Endodermal cell (in vitro differentiated cells): ENCODE measurements at regions not wholly inside any gene's neighbourhood (a gene's known extent, or its start where the extent isn't known, plus 50 kb on each side); places are given as distances from the start of the nearest gene placed in this dataset.

ENCODE experiments used
- DNase-seq: peaks from one replicate; pipeline ENCODE4 v3.0.0-alpha.2; 2017
- H3K27ac ChIP-seq: 2 replicates; pipeline ENCODE4 v1.5.1; 2013; ENCODE audit warnings: mild to moderate bottlenecking, low read depth, low read length, moderate library complexity
- H3K27me3 ChIP-seq: 2 replicates; pipeline ENCODE4 v1.6.1; 2013; ENCODE audit warnings: mild to moderate bottlenecking, low read length, moderate library complexity; ENCODE audit not compliant: insufficient read depth, control insufficient read depth, poor library complexity, severe bottlenecking
- H3K36me3 ChIP-seq: 2 replicates; pipeline ENCODE4 v1.7.0; 2013; ENCODE audit warnings: mild to moderate bottlenecking, low read length, moderate library complexity; ENCODE audit not compliant: control insufficient read depth, insufficient read depth
- H3K4me1 ChIP-seq: one replicate; pipeline ENCODE4 v1.7.0; 2013; ENCODE audit warnings: low read length; ENCODE audit not compliant: control insufficient read depth, insufficient read depth
- H3K4me3 ChIP-seq: 2 replicates; pipeline ENCODE4 v1.5.1; 2013; ENCODE audit warnings: mild to moderate bottlenecking, low read length, moderate library complexity
- H3K9ac ChIP-seq: 2 replicates; pipeline ENCODE4 v1.6.1; 2013; ENCODE audit warnings: mild to moderate bottlenecking, low read length, moderate library complexity; ENCODE audit not compliant: poor library complexity, severe bottlenecking; ENCODE audit errors: extremely low read depth
- H3K9me3 ChIP-seq: 2 replicates; pipeline ENCODE4 v1.6.1; 2013; ENCODE audit warnings: mild to moderate bottlenecking, low read length, moderate library complexity; ENCODE audit not compliant: control insufficient read depth
- H3K27ac Mint-ChIP-seq: 2 replicates; pipeline ENCODE4 v1.8.0; 2020; ENCODE audit warnings: mixed read lengths
- H3K27me3 Mint-ChIP-seq: 2 replicates; pipeline ENCODE4 v1.8.0; 2021; ENCODE audit warnings: mild to moderate bottlenecking, mixed read lengths; ENCODE audit not compliant: insufficient read depth
- H3K36me3 Mint-ChIP-seq: 2 replicates; pipeline ENCODE4 v1.8.0; 2020; ENCODE audit warnings: low read depth, mixed read lengths
- H3K4me1 Mint-ChIP-seq: 2 replicates; pipeline ENCODE4 v1.8.0; 2020; ENCODE audit warnings: mixed read lengths
- H3K4me3 Mint-ChIP-seq: 2 replicates; pipeline ENCODE4 v1.8.0; 2020; ENCODE audit warnings: mild to moderate bottlenecking, moderate library complexity, mixed read lengths
- H3K9me3 Mint-ChIP-seq: 2 replicates; pipeline ENCODE4 v1.8.0; 2020; ENCODE audit warnings: mild to moderate bottlenecking, mixed read lengths
- WGBS, 2 experiments: methylation state at CpG; one replicate each; pipeline versions ENCODE4 v1.1.5 to v1.1.7; 2013; ENCODE audit warnings: missing lambda C conversion rate in 2 of 2, mixed read lengths in 1 of 2; ENCODE audit not compliant: insufficient coverage in 1 of 2, insufficient read length in 1 of 2; 5-methylcytosine and 5-hydroxymethylcytosine counted together
- TF ChIP-seq, protein P1 (sequence below): fragments of 200-600 bp; sonication (generic); conservative IDR thresholded peaks from 2 replicates; pipeline ENCODE4 v1.5.0; 2021; ENCODE audit warnings: antibody characterized with exemption, mild to moderate bottlenecking

DNA sequence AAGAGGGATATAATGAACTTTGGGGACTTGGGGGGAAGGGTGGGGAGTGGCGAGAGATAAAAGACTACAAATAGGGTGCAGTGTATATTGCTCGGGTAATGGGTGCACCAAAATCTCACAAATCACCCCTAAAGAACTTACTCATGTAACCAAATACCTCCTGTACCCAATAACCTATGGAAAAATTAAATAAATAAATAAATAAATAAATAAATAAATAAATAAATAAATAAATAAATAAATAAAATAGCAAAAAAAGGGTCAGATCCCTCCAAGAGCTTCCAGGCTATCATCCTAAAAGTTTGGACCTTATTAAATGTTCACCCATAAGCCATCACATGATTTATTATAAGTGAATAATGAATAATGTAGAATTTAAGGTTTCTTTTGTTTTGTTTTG, 636.1 kb upstream of the C16orf82 start:
- no peak overlapping the region for H3K27ac Mint-ChIP-seq
- Histone ChIP-seq H3K9ac (no peak overlapping the region), H3K4me3 (no peak overlapping the region), H3K27me3 (no peaks in the 10 kb centered on the region), H3K9me3 (no peaks in the 10 kb centered on the region), H3K27ac (no peak overlapping the region), H3K36me3 (no peaks in the 10 kb centered on the region), H3K4me1 (no peaks in the 10 kb centered on the region)
- peaks cover 7% of the 10 kb centered on the region for H3K9me3 Mint-ChIP-seq
- H3K4me1 Mint-ChIP-seq = no peaks in the 10 kb centered on the region
- TF ChIP-seq, protein P1, sequence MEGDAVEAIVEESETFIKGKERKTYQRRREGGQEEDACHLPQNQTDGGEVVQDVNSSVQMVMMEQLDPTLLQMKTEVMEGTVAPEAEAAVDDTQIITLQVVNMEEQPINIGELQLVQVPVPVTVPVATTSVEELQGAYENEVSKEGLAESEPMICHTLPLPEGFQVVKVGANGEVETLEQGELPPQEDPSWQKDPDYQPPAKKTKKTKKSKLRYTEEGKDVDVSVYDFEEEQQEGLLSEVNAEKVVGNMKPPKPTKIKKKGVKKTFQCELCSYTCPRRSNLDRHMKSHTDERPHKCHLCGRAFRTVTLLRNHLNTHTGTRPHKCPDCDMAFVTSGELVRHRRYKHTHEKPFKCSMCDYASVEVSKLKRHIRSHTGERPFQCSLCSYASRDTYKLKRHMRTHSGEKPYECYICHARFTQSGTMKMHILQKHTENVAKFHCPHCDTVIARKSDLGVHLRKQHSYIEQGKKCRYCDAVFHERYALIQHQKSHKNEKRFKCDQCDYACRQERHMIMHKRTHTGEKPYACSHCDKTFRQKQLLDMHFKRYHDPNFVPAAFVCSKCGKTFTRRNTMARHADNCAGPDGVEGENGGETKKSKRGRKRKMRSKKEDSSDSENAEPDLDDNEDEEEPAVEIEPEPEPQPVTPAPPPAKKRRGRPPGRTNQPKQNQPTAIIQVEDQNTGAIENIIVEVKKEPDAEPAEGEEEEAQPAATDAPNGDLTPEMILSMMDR = no peak
- no peaks in the 10 kb centered on the region for H3K27me3 Mint-ChIP-seq
- no peaks in the 10 kb centered on the region for H3K36me3 Mint-ChIP-seq
- no CpG with 5 or more reads among the region's 2 CpGs for WGBS, 2 experiments
- no peak for DNase-seq
- no peak overlapping the region for H3K4me3 Mint-ChIP-seq

DNA sequence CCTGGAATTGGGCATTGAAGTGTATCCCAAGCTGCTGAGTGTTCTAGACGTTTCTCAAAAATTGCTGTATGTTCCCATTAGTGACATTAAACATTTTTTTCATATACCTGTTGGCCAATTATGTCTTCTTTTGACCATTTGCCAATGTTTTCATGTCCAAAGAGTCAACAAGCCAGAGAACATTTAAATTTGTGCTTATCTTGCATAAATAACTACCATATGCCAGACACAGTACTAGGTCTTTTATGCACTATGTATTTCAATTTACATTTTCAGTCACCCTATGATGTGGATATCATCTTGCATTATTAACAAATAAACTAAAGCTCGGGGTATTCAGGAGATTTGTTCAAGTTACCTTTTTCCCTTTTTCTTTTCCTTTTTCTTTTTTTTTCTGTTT, 632.9 kb upstream of the C16orf82 start:
- TF ChIP-seq, protein P1 = no peak
- H3K27ac ChIP-seq = no peak overlapping the region
- no peak overlapping the region for H3K9ac ChIP-seq
- no peaks in the 10 kb centered on the region for H3K27me3 ChIP-seq
- no peak for DNase-seq
- H3K4me3 Mint-ChIP-seq = no peak overlapping the region
- 85 to 89% methylated on average over 1 of the region's 2 CpGs for WGBS, 2 experiments
- H3K4me3 ChIP-seq = no peak overlapping the region
- H3K9me3 ChIP-seq = no peaks in the 10 kb centered on the region
- no peaks in the 10 kb centered on the region for H3K27me3 Mint-ChIP-seq
- H3K27ac Mint-ChIP-seq = no peak overlapping the region
- no peaks in the 10 kb centered on the region for H3K36me3 Mint-ChIP-seq
- no peaks in the 10 kb centered on the region for H3K4me1 Mint-ChIP-seq
- H3K36me3 ChIP-seq = no peaks in the 10 kb centered on the region
- H3K4me1 ChIP-seq = no peaks in the 10 kb centered on the region
- peaks cover 9% of the 10 kb centered on the region for H3K9me3 Mint-ChIP-seq

DNA sequence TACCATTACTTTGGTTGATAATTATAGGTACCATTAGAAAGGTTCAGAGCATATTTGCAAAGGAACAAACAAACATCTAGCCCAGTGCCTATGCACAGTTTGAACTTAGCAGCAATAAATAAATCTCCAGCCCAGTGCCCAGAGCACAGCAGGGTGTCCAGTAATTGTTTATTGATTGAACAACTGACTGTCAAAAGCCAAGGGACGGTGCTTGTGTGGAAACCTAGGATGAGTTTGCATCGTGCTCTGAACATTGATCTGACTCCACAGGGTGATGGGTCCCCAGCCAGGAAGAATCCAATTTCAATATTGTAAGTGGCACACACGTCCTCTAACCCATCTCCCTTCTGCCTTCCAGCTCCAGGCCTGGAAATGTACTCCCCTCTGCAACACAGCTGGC, 625.5 kb upstream of the C16orf82 start:
- no peaks in the 10 kb centered on the region for H3K9me3 ChIP-seq

More for the DNA sequence above, 625.5 kb upstream of the C16orf82 start:
- no peak overlapping the region for H3K4me3 Mint-ChIP-seq
- Histone ChIP-seq H3K36me3 (no peaks in the 10 kb centered on the region), H3K9ac (no peak overlapping the region), H3K4me1 (no peaks in the 10 kb centered on the region), H3K27me3 (no peaks in the 10 kb centered on the region), H3K4me3 (no peak overlapping the region), H3K27ac (no peak overlapping the region)
- no peak overlapping the region for H3K27ac Mint-ChIP-seq
- H3K27me3 Mint-ChIP-seq = no peaks in the 10 kb centered on the region
- TF ChIP-seq, protein P1 = no peak
- H3K9me3 Mint-ChIP-seq = peaks cover 2% of the 10 kb centered on the region
- H3K4me1 Mint-ChIP-seq = peaks cover 14% of the 10 kb centered on the region
- 88 to 93% methylated on average over 3 of the region's 3 CpGs for WGBS, 2 experiments
- no peak for DNase-seq
- no peaks in the 10 kb centered on the region for H3K36me3 Mint-ChIP-seq
